Prostate gland (tissue), 2 donors: ENCODE measurements at regions not wholly inside any gene's neighbourhood (a gene's known extent, or its start where the extent isn't known, plus 50 kb on each side); places are given as distances from the start of the nearest gene placed in this dataset.

Experiments
- DNase-seq: peaks from one replicate; pipeline ENCODE4 v3.0.0-alpha.2; 2019; ENCODE audit warnings: low spot score
- H3K27ac ChIP-seq, 2 donors: fragments of 200-600 bp; sonication (generic); 2 replicates each; pipeline ENCODE4 v1.5.1; 2017 to 2019
- H3K27me3 ChIP-seq: fragments of 200-600 bp; sonication (generic); replicated peaks from 2 replicates; pipeline ENCODE4 v1.5.1; 2019; ENCODE audit not compliant: insufficient read depth
- H3K36me3 ChIP-seq, 2 donors: fragments of 200-600 bp; sonication (generic); 1 replicate in 1 of 2; 2 replicates in 1 of 2; pipeline versions ENCODE4 v1.5.1 to v1.8.1; 2017 to 2019
- H3K4me1 ChIP-seq: fragments of 200-600 bp; sonication (generic); replicated peaks from 2 replicates; pipeline ENCODE4 v1.5.1; 2019
- H3K4me3 ChIP-seq, 2 donors: fragments of 200-600 bp; sonication (generic); 2 replicates each; pipeline ENCODE4 v1.5.1; 2017 to 2019
- H3K9me3 ChIP-seq: fragments of 200-600 bp; sonication (generic); 2 replicates; pipeline ENCODE4 v1.5.1; 2017
- CTCF ChIP-seq, 4 experiments: fragments of 200-600 bp in 2 of 4; fragments of 450-650 bp in 2 of 4; sonication (generic) in 2 of 4; IDR thresholded peaks; 1 replicate in 3 of 4; 2 replicates in 1 of 4; pipeline ENCODE4 v1.5.1; 2016 to 2019; ENCODE audit warnings: antibody characterized with exemption in 4 of 4, mild to moderate bottlenecking in 2 of 4, moderate library complexity in 2 of 4
- POLR2A ChIP-seq: fragments of 450-650 bp; IDR thresholded peaks from one replicate; pipeline ENCODE4 v1.6.1; 2016; ENCODE audit warnings: antibody characterized with exemption, mild to moderate bottlenecking
- POLR2AphosphoS5 ChIP-seq: sonication (generic); formaldehyde crosslinking; IDR thresholded peaks from one replicate; pipeline ENCODE4 v1.6.1; 2017; ENCODE audit warnings: antibody characterized with exemption
- WGBS: methylation state at CpG from one replicate; pipeline ENCODE4 v1.1.5; 2018; 5-methylcytosine and 5-hydroxymethylcytosine counted together
- intact Hi-C: fragments of 100-400 bp; cut with DNase I; formaldehyde crosslinking; loops from one replicate; pipeline ENCODE4 v1.14.2; 2022

- Histone ChIP-seq H3K36me3 (no peaks in the 10 kb centered on the region), H3K27me3 (no peaks in the 10 kb centered on the region), H3K27ac (no peak overlapping the region), H3K4me3 (no peak overlapping the region), H3K9me3 (no peaks in the 10 kb centered on the region), H3K4me1 (no peaks in the 10 kb centered on the region)
- 81% methylated on average over 4 of the region's 4 CpGs for WGBS
- no peak for TF ChIP-seq POLR2AphosphoS5
- TF ChIP-seq POLR2A = no peak
- TF ChIP-seq CTCF (IDR thresholded peaks at IDR 0.05) = no peak
- intact Hi-C loops = no loop called here
- DNase-seq = no peak
Observed at GRCh38 chr7:17166824-17167379, 131.6 kb upstream of the AHR start.

- intact Hi-C loops = no loop called here
- 90% methylated on average over 2 of the region's 2 CpGs for WGBS
- no peaks in the 10 kb centered on the region for H3K9me3 ChIP-seq
- no peak overlapping the region for H3K4me3 ChIP-seq
- H3K27ac ChIP-seq = no peak overlapping the region
- no peaks in the 10 kb centered on the region for H3K4me1 ChIP-seq
- TF ChIP-seq POLR2AphosphoS5 (no peak), POLR2A (no peak), CTCF (IDR thresholded peaks at IDR 0.05) (no peak)
- no peak for DNase-seq
- H3K36me3 ChIP-seq = no peaks in the 10 kb centered on the region
- no peaks in the 10 kb centered on the region for H3K27me3 ChIP-seq
Observed at GRCh38 chr7:17168416-17168815, 130.0 kb upstream of the AHR start.

GRCh38 chr7:17171427-17171826 is 127.0 kb upstream of the AHR start:
- no peaks in the 10 kb centered on the region for H3K36me3 ChIP-seq
- TF ChIP-seq CTCF (IDR thresholded peaks at IDR 0.05) (no peak), POLR2A (no peak)
- no peak overlapping the region for H3K4me3 ChIP-seq
- H3K27me3 ChIP-seq = no peaks in the 10 kb centered on the region
- no peaks in the 10 kb centered on the region for H3K9me3 ChIP-seq
- no peak for DNase-seq
- H3K27ac ChIP-seq = no peak overlapping the region
- H3K4me1 ChIP-seq = no peaks in the 10 kb centered on the region
- 97% methylated on average over 3 of the region's 3 CpGs for WGBS
- intact Hi-C loops = no loop called here

- H3K36me3 ChIP-seq = no peaks in the 10 kb centered on the region
- H3K4me3 ChIP-seq = no peak overlapping the region
- WGBS = 97% methylated on average over 11 of the region's 11 CpGs
- no peak for DNase-seq
- no peak for TF ChIP-seq POLR2A
- no peak for TF ChIP-seq CTCF (IDR thresholded peaks at IDR 0.05)
- TF ChIP-seq POLR2AphosphoS5 = no peak
- H3K9me3 ChIP-seq = no peaks in the 10 kb centered on the region
- intact Hi-C loops = no loop called here
- H3K27ac ChIP-seq = no peak overlapping the region
- H3K4me1 ChIP-seq = no peaks in the 10 kb centered on the region
- no peaks in the 10 kb centered on the region for H3K27me3 ChIP-seq
Observed at GRCh38 chr7:17176371-17177032, 122.0 kb upstream of the AHR start.

GRCh38 chr7:17178545-17178944 is 119.9 kb upstream of the AHR start:
- Histone ChIP-seq H3K4me1 (no peaks in the 10 kb centered on the region), H3K36me3 (no peaks in the 10 kb centered on the region), H3K27ac (no peak overlapping the region), H3K4me3 (no peak overlapping the region), H3K9me3 (no peaks in the 10 kb centered on the region), H3K27me3 (no peaks in the 10 kb centered on the region)
- intact Hi-C loops = no loop called here
- 90% methylated on average over 2 of the region's 2 CpGs for WGBS
- DNase-seq = no peak
- TF ChIP-seq POLR2AphosphoS5 (no peak), POLR2A (no peak), CTCF (IDR thresholded peaks at IDR 0.05) (no peak)
